ENCODE measurements at regions not wholly inside any gene's neighbourhood (a gene's known extent, or its start where the extent isn't known, plus 50 kb on each side); places are given as distances from the start of the nearest gene placed in this dataset.

DNA sequence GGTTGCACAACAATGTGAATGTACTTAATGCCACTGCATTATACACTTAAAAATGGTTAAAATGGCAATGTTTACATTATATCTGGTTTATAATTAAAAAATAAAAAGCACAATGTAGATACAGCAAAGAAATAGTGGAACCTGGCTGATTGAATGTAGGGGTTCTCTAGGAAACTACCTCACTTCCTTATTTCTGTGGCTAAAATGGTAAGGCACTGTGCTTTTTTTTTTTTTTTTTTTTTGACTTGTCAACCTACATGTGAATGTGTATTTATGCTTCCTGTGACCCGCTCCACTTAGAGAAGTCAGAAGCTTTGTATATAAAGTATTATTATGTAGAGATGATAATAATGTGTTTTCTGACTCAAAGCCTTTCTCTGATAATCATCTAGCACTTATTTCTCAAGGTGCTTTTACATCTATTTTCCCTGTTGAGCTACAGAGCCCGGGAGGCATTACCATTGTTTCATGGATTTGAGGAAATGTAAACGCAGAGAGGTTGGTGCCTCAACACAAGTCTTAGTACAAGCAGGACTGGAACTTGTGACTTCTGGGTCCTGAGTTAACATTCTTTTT is 55.0 kb downstream of the SOX4 start:
- Histone ChIP-seq H3K79me2 (ENCODE audit: insufficient read depth, low read length) (no peaks in the 10 kb centered on the region), H3K4me1 (ENCODE audit: insufficient read depth, low read length, poor library complexity, severe bottlenecking) (peaks cover 15% of the 10 kb centered on the region), H3K36me3 (ENCODE audit: insufficient read depth, low read length) (no peaks in the 10 kb centered on the region), H3K9me3 (ENCODE audit: insufficient read depth, low read depth, low read length) (peaks cover 4% of the 10 kb centered on the region; the same call in 1 of the 2 replicates), H3F3A (ENCODE audit: low read depth) (no peaks in the 10 kb centered on the region), H3K27me3 (ENCODE audit: insufficient read depth, low read length, poor library complexity, severe bottlenecking) (no peaks in the 10 kb centered on the region), H3K9ac (ENCODE audit: low read depth, low read length, poor library complexity, severe bottlenecking) (no peak overlapping the region), H3K4me2 (ENCODE audit: low read depth, low read length, poor library complexity, severe bottlenecking) (no peak overlapping the region), H3K4me3 (ENCODE audit: low read length, poor library complexity, severe bottlenecking) (peak overlapping the region; percentile 0), H4K20me1 (ENCODE audit: insufficient read depth, low read length, poor library complexity, severe bottlenecking) (no peaks in the 10 kb centered on the region), H3K9me2 (replicated peaks; ENCODE audit: low read depth, low read length) (no peaks in the 10 kb centered on the region), H2AFZ (ENCODE audit: low read length) (peak overlapping the region; percentile 50; the same call in 1 of the 2 replicates)
- TF ChIP-seq EZH2phosphoT487 (IDR thresholded peaks at IDR 0.05; ENCODE audit: borderline replicate concordance), result no peak

DNA sequence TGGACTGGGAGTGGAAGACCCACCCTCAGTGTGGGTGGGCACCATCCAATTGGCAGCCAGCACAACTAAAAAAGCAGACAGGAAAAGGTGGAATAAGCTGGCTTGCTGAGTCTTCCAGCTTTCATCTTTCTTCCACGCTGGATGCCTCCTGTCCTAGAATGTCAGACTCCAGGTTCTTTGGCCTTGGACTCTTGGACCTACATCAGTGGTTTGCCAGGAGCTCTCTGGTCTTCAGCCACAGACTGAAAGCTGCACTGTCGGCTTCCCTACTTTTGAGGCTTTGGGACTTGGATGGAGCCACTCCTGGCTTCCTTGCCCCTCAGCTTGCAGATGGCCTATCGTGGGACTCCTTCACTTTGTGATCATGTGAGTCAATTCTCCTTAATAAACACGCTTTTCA is 59.8 kb downstream of the SOX4 start:
- H3K9me3 ChIP-seq (ENCODE audit: insufficient read depth, low read depth, low read length), result peaks cover 4% of the 10 kb centered on the region; the same call in 1 of the 2 replicates
- no peak overlapping the region for H3K4me2 ChIP-seq (ENCODE audit: low read depth, low read length, poor library complexity, severe bottlenecking)
- H4K20me1 ChIP-seq (ENCODE audit: insufficient read depth, low read length, poor library complexity, severe bottlenecking), result no peaks in the 10 kb centered on the region
- H3K79me2 ChIP-seq (ENCODE audit: insufficient read depth, low read length), result no peaks in the 10 kb centered on the region
- no peak overlapping the region for H3K9ac ChIP-seq (ENCODE audit: low read depth, low read length, poor library complexity, severe bottlenecking)
- H3K36me3 ChIP-seq (ENCODE audit: insufficient read depth, low read length), result no peaks in the 10 kb centered on the region
- peaks cover 6% of the 10 kb centered on the region for H3K4me1 ChIP-seq (ENCODE audit: insufficient read depth, low read length, poor library complexity, severe bottlenecking)
- H3F3A ChIP-seq (ENCODE audit: low read depth), result no peaks in the 10 kb centered on the region
- H3K27me3 ChIP-seq (ENCODE audit: insufficient read depth, low read length, poor library complexity, severe bottlenecking), result no peaks in the 10 kb centered on the region
- no peaks in the 10 kb centered on the region for H3K9me2 ChIP-seq (replicated peaks; ENCODE audit: low read depth, low read length)
- TF ChIP-seq, protein P1, sequence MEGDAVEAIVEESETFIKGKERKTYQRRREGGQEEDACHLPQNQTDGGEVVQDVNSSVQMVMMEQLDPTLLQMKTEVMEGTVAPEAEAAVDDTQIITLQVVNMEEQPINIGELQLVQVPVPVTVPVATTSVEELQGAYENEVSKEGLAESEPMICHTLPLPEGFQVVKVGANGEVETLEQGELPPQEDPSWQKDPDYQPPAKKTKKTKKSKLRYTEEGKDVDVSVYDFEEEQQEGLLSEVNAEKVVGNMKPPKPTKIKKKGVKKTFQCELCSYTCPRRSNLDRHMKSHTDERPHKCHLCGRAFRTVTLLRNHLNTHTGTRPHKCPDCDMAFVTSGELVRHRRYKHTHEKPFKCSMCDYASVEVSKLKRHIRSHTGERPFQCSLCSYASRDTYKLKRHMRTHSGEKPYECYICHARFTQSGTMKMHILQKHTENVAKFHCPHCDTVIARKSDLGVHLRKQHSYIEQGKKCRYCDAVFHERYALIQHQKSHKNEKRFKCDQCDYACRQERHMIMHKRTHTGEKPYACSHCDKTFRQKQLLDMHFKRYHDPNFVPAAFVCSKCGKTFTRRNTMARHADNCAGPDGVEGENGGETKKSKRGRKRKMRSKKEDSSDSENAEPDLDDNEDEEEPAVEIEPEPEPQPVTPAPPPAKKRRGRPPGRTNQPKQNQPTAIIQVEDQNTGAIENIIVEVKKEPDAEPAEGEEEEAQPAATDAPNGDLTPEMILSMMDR (conservative IDR thresholded peaks at IDR 0.05; ENCODE audit: low read length), result no peak
- no peak for TF ChIP-seq EZH2phosphoT487 (IDR thresholded peaks at IDR 0.05; ENCODE audit: borderline replicate concordance)
- no peak overlapping the region for H2AFZ ChIP-seq (ENCODE audit: low read length)
- H3K4me3 ChIP-seq (ENCODE audit: low read length, poor library complexity, severe bottlenecking), result no peak overlapping the region

DNA sequence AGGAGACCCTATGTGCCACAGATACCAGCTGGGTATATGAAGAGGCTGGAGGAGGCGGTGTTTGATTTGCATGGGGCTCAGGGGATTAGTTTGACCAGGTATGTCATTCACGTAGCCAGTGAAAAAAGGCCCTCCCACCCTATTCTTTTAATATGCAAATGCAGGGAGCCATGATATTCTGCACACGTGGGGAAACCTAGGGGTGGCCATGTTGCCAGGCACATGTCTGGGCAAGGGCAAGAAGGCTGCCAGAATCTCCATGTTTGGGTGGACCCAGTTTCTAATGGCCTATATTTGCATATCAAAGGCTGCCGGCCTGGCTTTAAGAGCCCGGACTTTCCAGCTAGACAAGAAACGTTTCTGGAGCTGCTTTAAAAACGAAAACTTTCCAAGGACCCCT is 60.4 kb downstream of the SOX4 start:
- no peaks in the 10 kb centered on the region for H3K27me3 ChIP-seq (ENCODE audit: insufficient read depth, low read length, poor library complexity, severe bottlenecking)
- no peak overlapping the region for H2AFZ ChIP-seq (ENCODE audit: low read length)
- H3K4me2 ChIP-seq (ENCODE audit: low read depth, low read length, poor library complexity, severe bottlenecking), result no peak overlapping the region
- no peaks in the 10 kb centered on the region for H4K20me1 ChIP-seq (ENCODE audit: insufficient read depth, low read length, poor library complexity, severe bottlenecking)
- H3F3A ChIP-seq (ENCODE audit: low read depth), result no peaks in the 10 kb centered on the region
- H3K36me3 ChIP-seq (ENCODE audit: insufficient read depth, low read length), result no peaks in the 10 kb centered on the region
- no peak overlapping the region for H3K4me3 ChIP-seq (ENCODE audit: low read length, poor library complexity, severe bottlenecking)
- H3K79me2 ChIP-seq (ENCODE audit: insufficient read depth, low read length), result no peaks in the 10 kb centered on the region
- no peak for TF ChIP-seq EZH2phosphoT487 (IDR thresholded peaks at IDR 0.05; ENCODE audit: borderline replicate concordance)
- TF ChIP-seq, protein P1 (conservative IDR thresholded peaks at IDR 0.05; ENCODE audit: low read length), result no peak
- H3K9me3 ChIP-seq (ENCODE audit: insufficient read depth, low read depth, low read length), result peaks cover 4% of the 10 kb centered on the region; the same call in 1 of the 2 replicates
- peaks cover under 1% of the 10 kb centered on the region for H3K4me1 ChIP-seq (ENCODE audit: insufficient read depth, low read length, poor library complexity, severe bottlenecking)
- H3K9ac ChIP-seq (ENCODE audit: low read depth, low read length, poor library complexity, severe bottlenecking), result no peak overlapping the region
- no peaks in the 10 kb centered on the region for H3K9me2 ChIP-seq (replicated peaks; ENCODE audit: low read depth, low read length)

DNA sequence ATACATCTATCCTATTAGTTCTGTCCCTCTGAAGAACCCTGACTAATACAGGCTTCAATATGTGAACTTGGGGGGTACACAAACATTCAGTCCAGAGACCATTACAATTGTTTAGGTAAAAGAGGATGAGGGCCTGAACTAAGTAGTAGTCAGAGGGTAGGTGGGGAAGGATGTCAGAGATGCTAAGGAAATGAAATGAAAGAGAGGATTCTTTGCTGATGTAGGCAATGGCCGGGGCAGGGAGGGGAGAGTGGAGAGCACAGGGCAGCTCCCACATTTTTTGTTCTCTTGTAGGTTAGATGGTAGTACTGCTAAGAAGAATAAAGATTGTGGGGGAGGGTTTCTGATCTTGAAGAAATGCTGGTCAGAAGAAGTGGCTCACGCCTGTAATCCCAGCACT is 60.8 kb downstream of the SOX4 start:
- no peaks in the 10 kb centered on the region for H4K20me1 ChIP-seq (ENCODE audit: insufficient read depth, low read length, poor library complexity, severe bottlenecking)
- H3K36me3 ChIP-seq (ENCODE audit: insufficient read depth, low read length), result no peaks in the 10 kb centered on the region
- no peak overlapping the region for H3K9ac ChIP-seq (ENCODE audit: low read depth, low read length, poor library complexity, severe bottlenecking)
- H3K4me2 ChIP-seq (ENCODE audit: low read depth, low read length, poor library complexity, severe bottlenecking), result no peak overlapping the region
- no peaks in the 10 kb centered on the region for H3K4me1 ChIP-seq (ENCODE audit: insufficient read depth, low read length, poor library complexity, severe bottlenecking)
- no peaks in the 10 kb centered on the region for H3F3A ChIP-seq (ENCODE audit: low read depth)
- H2AFZ ChIP-seq (ENCODE audit: low read length), result no peak overlapping the region
- H3K79me2 ChIP-seq (ENCODE audit: insufficient read depth, low read length), result no peaks in the 10 kb centered on the region
- H3K4me3 ChIP-seq (ENCODE audit: low read length, poor library complexity, severe bottlenecking), result no peak overlapping the region
- no peaks in the 10 kb centered on the region for H3K9me2 ChIP-seq (replicated peaks; ENCODE audit: low read depth, low read length)
- no peak for TF ChIP-seq EZH2phosphoT487 (IDR thresholded peaks at IDR 0.05; ENCODE audit: borderline replicate concordance)
- TF ChIP-seq, protein P1 (conservative IDR thresholded peaks at IDR 0.05; ENCODE audit: low read length), result no peak
- H3K27me3 ChIP-seq (ENCODE audit: insufficient read depth, low read length, poor library complexity, severe bottlenecking), result no peaks in the 10 kb centered on the region
- peaks cover 4% of the 10 kb centered on the region; the same call in 1 of the 2 replicates for H3K9me3 ChIP-seq (ENCODE audit: insufficient read depth, low read depth, low read length)

Measured in Loucy (cell line).